Esophagus squamous epithelium (tissue), 5 donors: ENCODE measurements at regions not wholly inside any gene's neighbourhood (a gene's known extent, or its start where the extent isn't known, plus 50 kb on each side); places are given as distances from the start of the nearest gene placed in this dataset.

ENCODE experiments used
- DNase-seq: peaks from one replicate; lab custom pipeline; 2025; lab: John Stamatoyannopoulos, UW
- H3K27ac ChIP-seq, 4 donors: fragments of 200-600 bp; sonication (generic); one replicate each; pipeline ENCODE4 v1.5.1; 2016 to 2019; ENCODE audit warnings: mild to moderate bottlenecking in 1 of 4
- H3K27me3 ChIP-seq, 4 donors: fragments of 200-600 bp; sonication (generic); 1 replicate in 3 of 4; 2 replicates in 1 of 4; pipeline versions ENCODE4 v1.5.1 to v1.6.0; 2017 to 2021; ENCODE audit warnings: antibody characterized with exemption in 1 of 4
- H3K36me3 ChIP-seq, 3 donors: fragments of 200-600 bp; sonication (generic); one replicate each; pipeline ENCODE4 v1.5.1; 2016 to 2019
- H3K4me1 ChIP-seq, 3 donors: fragments of 200-600 bp; sonication (generic); one replicate each; pipeline ENCODE4 v1.5.1; 2017 to 2019
- H3K4me3 ChIP-seq, 4 donors: fragments of 200-600 bp; sonication (generic); 1 replicate in 3 of 4; 2 replicates in 1 of 4; pipeline ENCODE4 v1.5.1; 2016 to 2019; ENCODE audit warnings: mild to moderate bottlenecking in 2 of 4, moderate library complexity in 1 of 4
- H3K9me3 ChIP-seq, 3 donors: fragments of 200-600 bp; sonication (generic); one replicate each; pipeline ENCODE4 v1.5.1; 2016 to 2019
- CTCF ChIP-seq, 6 experiments: fragments of 450-650 bp in 4 of 6; fragments of 200-600 bp in 2 of 6; sonication (generic) in 2 of 6; IDR thresholded peaks; one replicate each; pipeline ENCODE4 v1.5.1; 2016 to 2019; ENCODE audit warnings: antibody characterized with exemption in 6 of 6, mild to moderate bottlenecking in 4 of 6, moderate library complexity in 4 of 6
- POLR2A ChIP-seq, 4 donors: fragments of 450-650 bp; IDR thresholded peaks; one replicate each; pipeline ENCODE4 v1.6.1; 2017; ENCODE audit warnings: antibody characterized with exemption in 4 of 4, mild to moderate bottlenecking in 4 of 4, moderate library complexity in 3 of 4
- WGBS, 2 donors: methylation state at CpG; one replicate each; pipeline ENCODE4 v1.1.5; 2018; 5-methylcytosine and 5-hydroxymethylcytosine counted together
- intact Hi-C: fragments of 100-400 bp; cut with DNase I; formaldehyde crosslinking; loops from one replicate; pipeline ENCODE4 v1.15.0; 2022
- donor health status: DM: yes; HTN: yes; CAD: no.

- no peaks in the 10 kb centered on the region for H3K9me3 ChIP-seq
- WGBS, 2 donors: 47 to 53% methylated on average over 7 of the region's 7 CpGs
- H3K4me1 ChIP-seq: peaks cover 0 to 2% (median 0%) of the 10 kb centered on the region in 3 donors
- H3K27ac ChIP-seq: no peak overlapping the region
- intact Hi-C loops: no loop called here
- no peaks in the 10 kb centered on the region for H3K27me3 ChIP-seq
- no peak for DNase-seq
- TF ChIP-seq CTCF (IDR thresholded peaks at IDR 0.05): no peak
- no peak for TF ChIP-seq POLR2A (IDR thresholded peaks at IDR 0.05)
- no peaks in the 10 kb centered on the region for H3K36me3 ChIP-seq
- no peak overlapping the region for H3K4me3 ChIP-seq
Measured at GRCh38 chr6:16841241-16841640, 80.0 kb upstream of the ATXN1 start.

- 43 to 56% methylated on average over 1 to 2 of the region's 2 CpGs for WGBS, 2 donors
- no peaks in the 10 kb centered on the region for H3K36me3 ChIP-seq
- intact Hi-C loops: no loop called here
- H3K4me3 ChIP-seq: no peak overlapping the region
- H3K27me3 ChIP-seq: no peaks in the 10 kb centered on the region
- no peak for DNase-seq
- peaks cover 0 to 5% (median 0%) of the 10 kb centered on the region in 3 donors for H3K4me1 ChIP-seq
- TF ChIP-seq POLR2A (IDR thresholded peaks at IDR 0.05): no peak
- TF ChIP-seq CTCF (IDR thresholded peaks at IDR 0.05): no peak
- H3K9me3 ChIP-seq: no peaks in the 10 kb centered on the region
- H3K27ac ChIP-seq: no peak overlapping the region
Measured at GRCh38 chr6:16840725-16841124, 79.5 kb upstream of the ATXN1 start.

- no peak overlapping the region for H3K27ac ChIP-seq
- WGBS, 2 donors: 26 to 38% methylated on average over 3 of the region's 3 CpGs
- H3K4me3 ChIP-seq: no peak overlapping the region
- intact Hi-C loops: no loop called here
- no peaks in the 10 kb centered on the region for H3K9me3 ChIP-seq
- H3K27me3 ChIP-seq: no peaks in the 10 kb centered on the region
- peaks cover 0 to 5% (median 0%) of the 10 kb centered on the region in 3 donors for H3K4me1 ChIP-seq
- DNase-seq: no peak
- H3K36me3 ChIP-seq: no peaks in the 10 kb centered on the region
- TF ChIP-seq POLR2A (IDR thresholded peaks at IDR 0.05) (no peak), CTCF (IDR thresholded peaks at IDR 0.05) (no peak)
Measured at GRCh38 chr6:16840291-16840690, 79.0 kb upstream of the ATXN1 start.

- no peaks in the 10 kb centered on the region for H3K9me3 ChIP-seq
- no peaks in the 10 kb centered on the region for H3K27me3 ChIP-seq
- TF ChIP-seq POLR2A (IDR thresholded peaks at IDR 0.05) (no peak), CTCF (IDR thresholded peaks at IDR 0.05) (no peak)
- no peaks in the 10 kb centered on the region for H3K36me3 ChIP-seq
- DNase-seq: no peak
- peaks cover 0 to 5% (median 0%) of the 10 kb centered on the region in 3 donors for H3K4me1 ChIP-seq
- WGBS, 2 donors: 83 to 96% methylated on average over 2 of the region's 2 CpGs
- intact Hi-C loops: no loop called here
- H3K4me3 ChIP-seq: no peak overlapping the region
- no peak overlapping the region for H3K27ac ChIP-seq
Measured at GRCh38 chr6:16839631-16840179, 78.4 kb upstream of the ATXN1 start.

GRCh38 chr6:16837217-16837972 lies 76.1 kb upstream of the ATXN1 start:
- Histone ChIP-seq H3K4me3 (no peak overlapping the region), H3K27ac (peak overlapping the region in 2 of 4 donors; percentile 14 to 40), H3K4me1 (peaks cover 0 to 5% (median 0%) of the 10 kb centered on the region in 3 donors), H3K9me3 (no peaks in the 10 kb centered on the region), H3K27me3 (no peaks in the 10 kb centered on the region), H3K36me3 (no peaks in the 10 kb centered on the region)
- no peak for TF ChIP-seq CTCF (IDR thresholded peaks at IDR 0.05)
- no peak for TF ChIP-seq POLR2A (IDR thresholded peaks at IDR 0.05)
- no peak for DNase-seq
- 65 to 80% methylated on average over 6 of the region's 6 CpGs for WGBS, 2 donors
- intact Hi-C loops: no loop called here
